GM12864 (cell line): ENCODE measurements at regions not wholly inside any gene's neighbourhood (a gene's known extent, or its start where the extent isn't known, plus 50 kb on each side); places are given as distances from the start of the nearest gene placed in this dataset.

Experiments used
- DNase-seq: peaks from one replicate; pipeline ENCODE4 v3.0.0-alpha.2; 2011; ENCODE audit warnings: low read depth
- H3K4me3 ChIP-seq: 2 replicates; pipeline ENCODE4 v1.5.1; 2011; ENCODE audit warnings: mild to moderate bottlenecking, low read depth, low read length, control low read depth
- CTCF ChIP-seq: IDR thresholded peaks from 2 replicates; pipeline ENCODE4 v1.5.1; 2011; ENCODE audit warnings: low read depth, mild to moderate bottlenecking, moderate library complexity, low read length, control low read depth, inconsistent platforms; ENCODE audit errors: missing control alignments

DNA sequence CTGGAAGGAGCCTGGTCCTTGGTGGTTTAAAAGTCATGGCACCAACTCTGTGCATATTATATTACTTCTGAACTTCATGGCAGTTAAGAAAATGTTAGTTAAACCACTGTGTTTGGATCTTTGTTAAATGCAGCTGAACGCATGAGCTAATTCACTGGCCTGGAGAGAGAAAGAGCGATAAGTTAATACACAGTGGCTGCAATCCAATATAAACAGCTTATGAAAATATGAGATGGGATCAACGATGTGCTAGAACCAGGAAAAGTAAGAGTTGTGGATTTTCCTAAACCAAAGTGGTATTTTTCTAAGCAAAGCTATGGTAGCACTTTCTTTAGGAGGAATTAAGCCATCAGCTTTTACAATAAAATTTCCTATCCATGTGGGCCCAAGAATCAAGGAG lies 326.7 kb downstream of the MTX2 start:
- no peak overlapping the region for H3K4me3 ChIP-seq
- DNase-seq, result no peak
- no peak for TF ChIP-seq CTCF

- H3K4me3 ChIP-seq, result no peak overlapping the region
- TF ChIP-seq CTCF, result no peak
- DNase-seq, result no peak
Measured at GRCh38 chr2:176597916-176598315, 328.7 kb downstream of the MTX2 start.

GRCh38 chr2:176598351-176598750 lies 329.1 kb downstream of the MTX2 start:
- H3K4me3 ChIP-seq, result no peak overlapping the region
- no peak for DNase-seq
- no peak for TF ChIP-seq CTCF

DNA sequence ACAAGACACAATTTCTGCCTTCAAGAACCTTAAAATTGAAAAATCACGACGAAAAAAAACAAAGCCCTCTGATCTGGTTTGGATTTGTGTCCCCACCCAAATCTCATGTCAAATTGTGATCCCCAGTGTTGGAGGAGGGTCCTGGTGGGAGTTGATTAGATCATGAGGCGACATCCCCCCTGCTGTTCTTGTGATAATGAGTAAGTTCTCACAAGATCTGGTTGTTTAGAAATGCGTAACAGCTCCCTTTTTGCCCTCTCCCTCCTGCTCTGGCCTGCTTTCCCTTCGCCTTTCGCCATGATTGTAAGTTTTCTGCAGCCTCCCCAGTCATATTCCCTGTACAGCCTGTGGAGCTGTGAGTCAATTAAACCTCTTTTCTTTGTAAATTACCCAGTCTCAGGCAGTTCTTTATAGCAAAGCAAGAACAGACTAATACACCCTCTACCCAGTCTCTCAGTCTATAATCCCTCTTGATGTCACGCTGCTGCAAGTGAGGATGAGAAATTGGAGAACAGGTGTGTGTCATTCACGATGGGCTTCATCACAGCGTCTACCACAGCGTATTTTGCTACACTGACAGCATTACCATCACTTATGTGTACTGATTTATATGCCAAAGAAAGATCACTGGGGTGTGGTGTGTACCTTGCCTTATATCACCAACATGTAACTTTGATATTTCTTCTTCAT lies 330.7 kb downstream of the MTX2 start:
- DNase-seq, result no peak
- TF ChIP-seq CTCF, result no peak
- H3K4me3 ChIP-seq, result no peak overlapping the region

- no peak for DNase-seq
- H3K4me3 ChIP-seq, result no peak overlapping the region
- no peak for TF ChIP-seq CTCF
Measured at GRCh38 chr2:176601066-176601465, 331.8 kb downstream of the MTX2 start.

- no peak overlapping the region for H3K4me3 ChIP-seq
- DNase-seq, result no peak
- no peak for TF ChIP-seq CTCF
Measured at GRCh38 chr2:176612036-176612435, 342.8 kb downstream of the MTX2 start.

GRCh38 chr2:176612736-176613135 lies 343.5 kb downstream of the MTX2 start:
- TF ChIP-seq CTCF, result no peak
- H3K4me3 ChIP-seq, result no peak overlapping the region
- DNase-seq, result no peak
